NCI-H748 (cell line): ENCODE measurements at regions not wholly inside any gene's neighbourhood (a gene's known extent, or its start where the extent isn't known, plus 50 kb on each side); places are given as distances from the start of the nearest gene placed in this dataset.

Experiments
- DNase-seq: peaks from one replicate; lab custom pipeline; 2025; ENCODE audit not compliant: unreplicated experiment; lab: John Stamatoyannopoulos, UW

DNA sequence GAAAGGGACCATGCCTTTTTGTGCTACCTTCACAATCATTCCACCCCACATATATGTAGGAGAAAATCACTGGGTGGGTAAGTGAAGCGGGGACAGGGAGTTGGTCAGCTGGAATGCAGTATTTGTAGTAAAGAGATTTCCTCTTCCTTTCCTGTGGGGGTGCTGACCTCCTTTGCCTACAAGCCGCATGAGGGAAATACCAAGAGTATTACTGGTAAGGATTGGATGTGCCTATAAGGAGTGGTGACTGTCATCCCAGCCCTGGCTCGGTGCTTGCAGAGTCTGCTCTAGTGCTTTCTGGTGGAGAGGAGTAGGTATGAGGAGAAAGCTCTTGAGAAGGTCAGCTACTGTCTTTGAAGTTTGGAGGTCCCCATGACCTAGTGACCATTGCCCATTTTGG, 324.6 kb downstream of the HRH4 start:
- DNase-seq, result no peak

DNA sequence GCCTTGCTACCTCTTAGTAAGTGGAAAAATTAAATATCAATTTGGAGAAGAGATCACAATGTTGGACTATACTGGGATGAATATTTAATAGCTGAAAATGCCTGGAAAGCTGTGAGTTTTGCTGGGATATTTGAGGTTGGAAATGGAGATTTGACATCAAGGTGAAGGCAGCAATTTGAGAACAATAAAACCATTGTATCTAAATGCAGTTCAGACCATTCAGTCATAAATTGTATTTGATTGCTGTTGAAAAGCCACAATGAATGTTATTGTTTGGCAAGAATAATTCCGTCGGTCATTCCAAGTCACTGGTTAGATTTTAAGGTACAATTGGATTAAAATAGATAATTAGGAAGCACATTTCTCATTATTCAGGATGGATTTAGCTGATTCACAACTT, 325.6 kb downstream of the HRH4 start:
- DNase-seq, result peak; percentile 58

DNA sequence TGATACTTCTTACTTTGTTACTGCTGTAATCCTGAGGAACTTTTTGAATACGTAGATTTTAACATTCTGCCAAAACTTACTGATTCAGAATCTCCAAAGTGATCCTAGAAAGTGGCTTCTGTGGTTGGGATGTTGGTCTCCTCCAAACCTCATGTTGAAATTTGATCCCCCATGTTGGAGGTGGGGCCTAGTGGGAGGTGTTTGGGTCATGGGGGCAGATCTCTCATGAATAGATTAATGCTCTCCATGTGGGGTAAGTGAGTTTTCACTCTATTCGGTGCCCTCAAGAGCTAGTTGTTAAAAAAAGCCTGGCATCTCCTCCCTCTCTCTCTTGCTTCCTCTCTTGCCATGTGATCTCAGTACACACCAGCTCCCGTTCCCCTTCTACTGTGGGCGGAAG, 329.9 kb downstream of the HRH4 start:
- peak; percentile 15 for DNase-seq

DNA sequence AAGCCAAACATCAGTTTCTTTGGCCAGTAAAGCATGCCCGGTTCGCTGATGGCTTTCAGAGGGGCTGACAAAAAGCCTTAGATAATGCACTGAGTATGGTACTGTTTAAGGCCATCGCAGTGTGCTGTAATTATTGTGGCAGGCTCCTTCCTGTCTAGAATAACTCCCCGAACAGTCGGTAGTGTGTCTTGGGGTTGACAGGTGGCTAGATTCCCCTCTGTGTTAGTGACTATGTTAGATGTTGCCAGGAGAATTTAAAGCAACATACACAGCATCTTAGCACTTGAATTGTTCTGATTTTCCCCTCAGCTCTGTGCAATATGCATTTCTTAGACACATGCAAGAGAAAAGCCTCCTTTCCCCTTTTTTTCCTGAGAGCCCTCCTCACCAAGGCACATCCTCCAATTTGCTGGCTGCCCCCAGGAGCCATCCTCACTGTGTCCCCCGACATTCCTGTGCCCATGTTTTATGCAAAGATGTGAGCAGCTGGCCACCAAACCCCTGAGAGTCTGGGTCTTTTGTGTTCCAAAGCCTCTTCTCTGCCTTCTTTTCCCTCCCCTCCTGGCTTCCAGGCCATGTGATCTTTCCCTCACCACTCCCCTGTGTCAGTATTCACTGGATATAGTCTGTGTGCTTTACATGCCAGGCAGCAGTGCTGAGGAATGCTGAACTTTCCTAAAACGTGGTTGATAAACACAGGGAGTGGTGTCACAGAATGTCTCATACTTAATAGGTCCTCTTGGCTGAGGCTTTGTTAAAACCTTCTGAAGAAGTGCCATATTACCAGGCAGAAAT, 331.5 kb downstream of the HRH4 start:
- peak; percentile 31 for DNase-seq

DNA sequence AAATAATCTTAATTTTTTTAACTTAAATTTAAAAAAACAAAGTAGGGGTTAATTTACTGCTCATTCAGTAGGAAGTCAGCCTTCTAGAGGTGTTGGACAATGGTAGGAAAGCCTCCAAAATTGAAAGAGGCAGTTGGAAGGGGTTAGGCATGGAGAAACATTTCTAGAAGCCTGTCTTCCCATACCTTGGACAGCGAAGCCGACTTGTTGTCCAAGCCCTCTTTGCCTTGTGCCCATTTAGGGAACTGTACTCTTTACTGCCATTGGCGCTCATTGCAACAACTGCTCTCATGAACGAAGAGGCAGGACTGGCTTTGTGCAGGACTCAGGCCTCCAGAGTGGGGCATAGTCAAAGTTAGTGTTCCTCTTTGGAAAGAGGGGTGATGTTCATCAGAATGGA, 333.3 kb downstream of the HRH4 start:
- no peak for DNase-seq

DNA sequence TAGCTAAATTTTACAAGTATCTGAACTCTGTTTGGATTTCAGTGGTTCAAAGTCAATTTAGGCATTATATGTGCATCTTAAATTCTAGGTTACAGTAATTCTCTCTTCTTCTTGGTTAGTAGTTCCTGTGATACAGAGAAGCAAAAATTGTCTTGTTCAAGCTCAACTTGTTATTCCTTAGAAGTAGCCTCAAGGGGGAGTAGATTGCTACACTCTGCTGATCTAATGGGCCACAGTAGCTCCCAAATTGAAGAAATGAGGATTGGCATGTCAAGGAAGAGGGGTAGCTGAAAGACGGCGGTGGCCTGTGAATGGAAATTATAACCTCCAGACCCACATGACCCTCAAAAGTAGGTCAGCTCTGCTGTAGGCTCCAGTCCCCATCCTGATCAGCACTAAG, 334.7 kb downstream of the HRH4 start:
- no peak for DNase-seq

DNA sequence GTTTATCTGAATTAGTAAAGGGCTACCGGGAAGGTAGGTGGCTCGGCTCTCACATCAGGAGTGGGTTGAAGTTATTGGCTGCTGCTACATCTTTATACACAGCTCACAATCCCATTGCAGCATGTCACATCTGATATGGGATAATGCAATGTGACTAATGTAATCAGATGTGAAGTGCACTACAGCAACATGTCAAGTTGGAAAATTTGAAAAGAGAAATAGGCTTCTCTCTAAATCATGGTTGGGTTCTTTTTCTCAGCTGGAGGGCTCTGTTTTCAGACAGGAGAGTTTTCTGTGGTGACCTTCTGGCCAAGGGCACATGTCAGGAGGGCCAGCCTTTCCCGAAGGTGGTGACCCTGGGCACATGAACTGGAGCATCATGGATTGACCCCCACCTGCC, 337.5 kb downstream of the HRH4 start:
- DNase-seq, result no peak

DNA sequence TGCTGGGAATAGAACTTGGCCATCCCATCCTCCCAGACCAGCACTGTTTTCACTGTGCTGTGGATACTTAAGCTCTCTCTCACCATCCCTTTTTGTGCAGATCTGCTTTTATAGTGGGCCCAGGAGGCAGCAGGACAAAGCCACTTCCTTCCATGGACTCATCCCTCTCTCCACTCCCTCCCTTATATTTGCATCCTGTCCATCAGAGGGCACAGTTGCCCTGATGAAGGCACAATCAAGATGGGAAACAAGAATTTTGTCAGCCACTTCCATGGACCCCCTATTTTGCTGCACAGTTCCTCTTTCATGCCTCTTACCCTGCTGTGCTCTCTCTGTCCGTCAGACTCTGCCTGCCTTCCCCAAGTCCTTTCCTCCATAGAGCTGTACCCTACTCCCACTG, 338.7 kb downstream of the HRH4 start:
- DNase-seq, result peak; percentile 9

DNA sequence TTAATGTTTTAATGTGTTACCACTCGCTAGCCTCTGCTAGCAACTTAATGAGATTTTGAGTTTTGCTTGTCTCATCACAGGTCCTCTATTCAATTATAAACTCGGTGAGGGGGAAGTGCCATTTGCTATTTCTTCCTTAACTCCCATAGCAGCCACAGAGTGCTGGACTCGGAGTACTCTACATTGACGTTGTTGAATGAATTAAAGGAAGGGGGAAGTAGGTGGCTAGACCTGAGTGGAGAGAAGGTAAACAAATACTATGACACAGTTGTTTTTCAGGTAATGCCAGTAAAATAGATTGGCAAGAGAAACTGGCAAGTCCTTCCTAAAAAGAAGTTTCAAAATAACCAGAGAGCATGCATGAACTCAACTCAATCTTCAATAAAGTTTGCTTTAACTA, 339.3 kb downstream of the HRH4 start:
- no peak for DNase-seq

DNA sequence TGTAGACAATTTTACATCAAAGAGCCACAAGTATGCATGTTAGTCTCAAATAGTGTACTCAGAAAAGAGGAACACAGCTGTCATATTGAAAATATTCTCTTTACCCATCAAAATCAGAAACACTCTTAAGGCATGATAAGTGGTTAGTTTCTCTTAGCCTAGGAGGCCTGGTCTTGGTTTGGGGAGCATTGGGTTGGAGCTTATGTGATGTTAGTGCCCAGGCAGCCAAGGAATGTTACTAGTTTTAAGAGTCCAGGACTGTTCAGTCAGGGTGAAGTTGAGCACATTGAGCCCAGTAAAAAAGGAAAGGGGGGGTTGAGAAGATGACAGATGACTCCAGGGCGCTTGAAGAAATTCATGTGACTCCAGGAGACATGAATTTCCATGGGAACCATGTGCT, 340.6 kb downstream of the HRH4 start:
- no peak for DNase-seq

DNA sequence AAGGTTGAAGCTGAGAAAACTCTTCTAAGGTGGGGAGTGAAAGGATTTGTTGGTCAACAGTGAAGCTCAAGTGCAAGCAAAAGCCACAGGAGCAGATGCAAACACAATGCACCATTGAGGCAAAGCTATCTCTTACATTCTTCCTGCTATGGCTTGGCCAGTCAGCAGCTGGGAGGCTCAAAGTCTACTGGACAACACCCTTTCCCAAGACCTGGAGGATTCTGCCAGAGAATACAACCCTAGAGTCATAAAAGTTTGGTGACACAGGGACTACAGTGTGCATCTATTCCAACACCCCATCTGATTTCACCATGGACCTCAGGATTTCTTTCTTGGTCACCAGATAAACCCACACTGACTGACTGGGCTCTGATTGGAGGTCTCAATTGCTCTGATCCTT, 342.0 kb downstream of the HRH4 start:
- DNase-seq, result no peak

DNA sequence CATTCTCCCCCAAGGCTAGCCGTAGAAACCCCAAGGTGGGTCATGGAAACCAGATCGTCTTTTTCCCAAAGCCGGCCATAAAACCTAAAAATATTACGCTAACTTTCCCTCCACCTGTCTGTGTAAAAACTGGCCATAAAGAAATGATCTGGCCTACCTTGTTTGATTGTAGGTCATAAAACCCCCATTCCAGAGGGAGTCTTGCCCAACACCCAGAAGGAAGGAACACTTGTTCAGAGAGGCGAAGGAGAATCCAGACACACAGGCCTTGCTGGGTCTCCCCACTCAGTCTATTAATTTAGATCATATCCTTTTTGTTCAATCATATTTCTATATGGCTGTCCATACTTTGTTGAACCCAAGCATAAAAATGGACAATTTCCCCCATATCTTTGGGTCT, 344.7 kb downstream of the HRH4 start:
- DNase-seq, result no peak

DNA sequence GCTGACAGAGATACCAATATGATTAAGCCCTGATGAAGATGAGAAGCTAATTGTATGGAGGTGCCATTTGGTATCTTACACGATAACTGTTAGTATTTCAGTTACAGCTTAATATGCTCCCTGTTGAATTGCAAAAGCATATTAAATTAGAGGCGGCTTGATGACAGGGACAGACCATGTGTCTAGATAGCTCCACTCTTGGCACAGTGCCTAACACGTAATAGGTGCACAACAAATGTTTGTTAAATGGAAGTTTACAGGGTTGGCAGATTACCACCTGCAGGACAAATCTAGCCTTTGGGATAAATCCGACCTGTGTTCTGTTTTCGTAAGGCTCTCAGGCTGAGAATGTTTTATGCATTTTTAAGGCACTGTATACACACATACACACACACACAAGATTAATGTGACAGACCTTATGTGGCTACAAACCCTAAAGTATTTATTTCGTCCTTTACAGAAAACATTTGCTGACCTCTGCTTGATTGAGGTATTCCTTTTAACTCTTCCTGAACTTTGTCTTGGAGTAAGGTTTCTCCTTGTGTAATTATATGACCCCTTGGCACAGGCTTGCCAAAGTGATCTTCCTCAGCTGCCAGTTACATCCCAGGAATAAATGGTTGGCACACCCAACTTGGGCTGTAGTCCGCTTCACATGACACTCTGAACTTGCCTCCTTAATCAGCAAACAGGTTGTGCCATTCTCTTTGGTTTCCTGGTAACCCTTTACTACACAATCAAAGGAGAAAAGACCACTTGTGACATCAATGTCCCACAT, 348.9 kb downstream of the HRH4 start:
- no peak for DNase-seq

DNA sequence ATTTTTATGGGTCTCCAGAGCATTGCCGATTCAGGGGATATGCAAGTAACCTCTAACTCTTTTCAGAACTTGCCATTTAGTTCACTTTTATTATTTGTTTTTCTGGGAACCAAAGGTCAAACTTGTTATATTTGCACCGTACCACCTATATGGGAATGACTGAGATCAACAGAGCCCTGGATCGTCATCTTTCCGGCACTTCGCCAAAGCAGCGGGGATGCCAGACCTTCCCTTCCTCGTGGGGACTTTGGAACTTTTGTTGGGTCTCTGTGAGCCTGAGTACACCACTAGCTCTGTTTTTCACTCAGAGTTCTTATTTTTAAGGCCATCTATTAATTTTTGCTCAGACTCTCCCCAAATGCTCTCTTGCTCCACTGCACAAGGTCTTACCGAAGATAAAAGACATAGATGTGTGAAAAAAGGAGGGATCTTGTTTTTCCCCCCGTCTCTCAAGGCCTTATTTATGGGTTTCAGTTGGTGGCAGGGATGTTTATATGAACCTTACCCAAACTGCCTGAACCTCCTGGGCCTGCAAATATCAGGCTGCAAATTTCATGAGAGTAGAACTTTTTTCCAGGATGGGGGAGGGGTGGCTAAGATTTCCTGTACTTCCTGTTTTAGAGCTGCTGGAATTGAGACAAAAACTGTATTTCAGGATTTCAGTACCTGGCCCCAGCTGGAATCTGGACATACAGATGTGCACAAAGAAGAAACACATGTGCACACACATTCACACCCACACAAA, 350.3 kb downstream of the HRH4 start:
- DNase-seq, result no peak

DNA sequence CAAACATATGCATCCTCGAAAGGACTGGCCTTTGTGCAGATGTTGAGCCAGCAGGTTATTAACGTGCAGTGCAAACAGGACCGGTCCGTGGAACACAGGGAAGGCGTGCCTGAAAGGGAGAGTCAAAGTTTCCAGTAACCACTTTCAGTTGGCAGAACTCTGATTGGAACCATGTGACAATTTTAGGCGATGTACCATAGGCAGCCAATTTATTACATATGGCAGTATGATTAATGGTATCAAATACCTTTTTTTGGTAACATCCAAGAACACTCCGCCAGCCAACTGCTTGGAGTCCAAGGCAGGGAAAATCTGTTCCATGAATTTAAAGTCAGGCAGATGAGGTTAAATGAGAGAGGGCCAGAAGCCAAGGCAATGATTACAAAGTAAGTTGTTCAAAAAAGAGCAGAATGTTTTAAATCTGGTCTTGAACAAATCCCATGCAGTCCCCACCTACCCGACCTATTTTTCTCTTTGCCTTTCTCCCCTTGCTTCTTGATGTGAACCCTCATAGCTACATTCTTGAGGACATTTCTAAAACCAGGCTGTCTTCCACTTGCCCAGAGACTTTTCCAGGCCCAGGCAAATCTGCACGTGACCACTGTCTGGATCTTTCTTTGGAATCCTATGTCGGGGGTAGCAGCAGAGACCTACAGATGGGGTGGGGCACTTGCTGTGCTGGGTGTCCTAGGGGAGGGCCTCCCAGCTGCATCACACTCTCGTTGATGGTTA, 351.7 kb downstream of the HRH4 start:
- DNase-seq, result no peak

DNA sequence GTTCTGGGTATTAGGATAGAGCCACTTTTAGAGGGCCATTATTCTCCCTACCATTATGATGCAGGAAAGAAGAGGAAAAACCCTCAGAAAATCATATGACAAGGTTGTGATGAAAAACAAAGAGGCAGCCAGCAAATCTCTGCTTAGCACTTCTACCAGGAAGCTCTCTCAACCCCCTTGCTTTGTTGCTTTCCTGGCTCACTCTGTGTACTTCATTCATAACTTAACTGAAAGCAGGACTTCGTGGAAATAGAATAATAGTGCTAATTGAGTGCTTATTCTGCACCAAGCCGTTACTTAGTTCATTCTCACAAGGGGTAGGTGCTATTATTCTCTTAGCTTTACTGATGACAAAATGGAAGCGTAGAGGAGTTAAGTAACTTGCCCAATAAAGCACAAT, 354.1 kb downstream of the HRH4 start:
- no peak for DNase-seq

DNA sequence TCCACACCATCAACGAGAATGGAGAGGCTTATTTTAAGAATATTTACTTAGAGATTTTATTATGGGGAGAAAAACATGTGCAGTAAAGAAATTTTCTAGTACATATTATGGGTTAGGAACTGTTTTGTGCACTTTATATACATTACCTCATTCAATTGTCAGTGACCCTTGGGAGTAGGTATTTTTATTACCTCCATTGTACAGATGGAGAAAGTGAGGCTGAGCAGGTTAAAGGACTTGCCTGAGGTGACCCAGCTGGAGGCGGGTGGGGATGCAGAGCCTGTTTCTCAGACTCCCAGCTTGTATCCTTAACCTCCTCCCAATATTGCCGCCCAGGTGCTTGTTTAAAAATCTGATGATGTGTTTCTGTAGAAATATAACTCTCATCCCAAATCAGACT, 356.7 kb downstream of the HRH4 start:
- no peak for DNase-seq

DNA sequence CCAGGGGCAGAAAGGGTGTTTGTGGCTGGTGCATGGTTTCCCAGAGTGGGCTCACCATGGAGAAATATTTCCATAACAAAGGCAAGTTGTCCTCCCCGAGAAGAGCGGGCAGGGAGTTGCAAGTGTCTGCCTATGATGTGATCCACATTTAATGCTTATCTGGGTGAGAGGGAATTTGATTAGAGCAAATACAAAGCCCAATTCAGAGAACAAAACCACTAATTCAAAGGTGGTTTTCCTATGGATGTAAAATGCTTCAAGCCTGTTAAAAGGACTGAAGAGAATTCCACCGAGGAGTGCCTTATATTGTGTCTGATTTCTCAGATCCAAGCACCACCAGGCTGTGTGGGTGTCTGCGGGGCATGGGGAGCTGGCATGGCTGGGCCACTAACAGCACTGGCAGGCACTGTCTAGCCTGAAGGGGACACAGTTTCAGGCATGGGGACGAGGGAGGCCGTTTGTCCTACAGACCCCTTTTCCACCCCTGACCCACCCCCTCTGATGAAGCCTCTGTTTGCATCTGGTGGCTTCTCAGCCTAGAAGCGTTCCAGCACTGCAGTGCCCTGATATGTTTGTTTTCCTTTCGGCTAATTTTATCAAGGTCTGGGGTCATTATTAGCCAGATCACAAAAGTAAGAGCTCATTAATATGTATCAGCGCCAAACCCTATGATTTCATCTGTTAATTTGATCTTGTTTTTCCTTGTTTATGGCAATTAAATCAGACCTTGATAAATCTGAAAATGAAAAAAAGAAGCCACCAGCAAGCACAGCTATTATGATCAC, 357.3 kb downstream of the HRH4 start:
- no peak for DNase-seq

DNA sequence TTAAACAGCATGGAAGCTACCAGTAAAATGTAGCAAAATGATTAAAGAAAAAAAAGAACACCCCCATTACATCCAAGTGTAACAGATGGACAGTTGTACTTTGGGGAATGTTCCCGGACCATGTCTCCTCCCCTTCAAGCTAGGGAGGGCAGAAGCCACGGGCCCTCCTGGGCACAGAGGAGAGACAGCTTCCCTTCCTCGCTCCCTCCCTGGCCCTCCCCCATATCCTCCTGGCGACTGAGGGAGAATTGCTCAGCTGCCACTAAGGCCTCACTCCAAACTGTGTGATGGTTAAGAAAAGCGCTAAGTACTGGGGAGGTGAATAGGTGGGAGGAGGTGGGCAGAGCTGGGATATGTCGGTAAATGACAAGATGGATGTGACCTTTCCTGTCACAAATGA, 358.0 kb downstream of the HRH4 start:
- DNase-seq, result no peak

DNA sequence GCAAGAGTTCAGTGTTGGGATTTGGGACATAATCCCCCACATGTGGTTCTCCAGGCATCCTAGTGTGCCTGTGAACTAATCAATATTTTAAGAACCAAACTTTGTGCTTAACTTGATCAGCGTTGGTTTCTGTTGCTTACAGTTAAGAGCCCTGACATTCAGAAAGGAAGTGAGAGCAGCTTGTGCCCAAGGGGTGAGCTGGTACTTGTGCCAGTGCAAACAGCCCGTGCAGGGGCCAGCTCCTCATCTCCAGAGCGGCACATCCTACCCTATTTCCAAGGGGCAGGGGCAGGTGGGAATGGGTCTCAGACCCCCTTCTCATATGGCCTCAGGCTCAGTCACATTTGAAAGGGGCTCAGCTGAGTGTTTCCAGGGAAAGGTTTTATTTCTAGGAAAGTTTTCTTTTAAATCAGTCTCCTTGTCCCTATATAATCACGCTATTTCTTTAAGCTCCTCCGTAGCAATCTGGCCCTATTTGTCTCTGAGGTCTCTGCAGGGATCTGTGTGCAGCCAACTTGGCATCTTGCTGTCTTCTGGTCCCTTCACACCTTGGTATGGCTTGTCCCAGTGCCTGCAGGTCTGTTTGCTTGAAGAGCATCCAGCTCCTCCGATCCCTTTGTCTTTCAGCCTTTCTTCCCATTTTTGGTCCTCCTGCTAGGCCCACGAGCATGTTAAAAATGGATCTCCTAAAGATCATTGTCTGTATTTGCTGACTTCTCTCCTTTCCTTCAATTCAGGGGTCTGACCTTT, 358.9 kb downstream of the HRH4 start:
- no peak for DNase-seq
